IMR-90 (cell line): ENCODE measurements at regions not wholly inside any gene's neighbourhood (a gene's known extent, or its start where the extent isn't known, plus 50 kb on each side); places are given as distances from the start of the nearest gene placed in this dataset.

Source experiments
- ATAC-seq: fragments of 200-7000 bp; cut with Tn5 transposase; 2 replicates; pipeline ENCODE4 v1.9.1; 2020; ENCODE audit warnings: low read depth, mild to moderate bottlenecking, moderate library complexity
- BruUV-seq: library from RNA; stranded (reverse); fragments of 400-500 nt; replicated peaks from 2 replicates; lab custom pipeline; 2021; lab: Mats Ljungman, UMichigan
- CTCF ChIA-PET: fragments of 300-600 bp; formaldehyde crosslinking; extraction: SDS; loops from one replicate; lab custom pipeline; 2021; ENCODE audit warnings: antibody characterized with exemption; lab: Yijun Ruan, JAX
- POLR2A ChIA-PET: fragments of 300-600 bp; sonication (Branson Sonifier 250); formaldehyde crosslinking; loops from one replicate; lab custom pipeline; 2022; ENCODE audit warnings: antibody characterized with exemption; ENCODE audit not compliant: unreplicated experiment; lab: Charles Lee
- DNase-seq: peaks from one replicate; pipeline ENCODE4 v3.0.0; 2013
- H2AFZ ChIP-seq: replicated peaks from 2 replicates; pipeline ENCODE3; 2013; ENCODE audit warnings: low read length, mild to moderate bottlenecking; ENCODE audit not compliant: poor library complexity
- H2AK5ac ChIP-seq: 2 replicates; pipeline ENCODE4 v1.6.1; 2013; ENCODE audit warnings: low read depth, low read length, inconsistent platforms
- H2AK9ac ChIP-seq: replicated peaks from 2 replicates; pipeline ENCODE3; 2013; ENCODE audit warnings: mild to moderate bottlenecking, low read depth, low read length, moderate library complexity; ENCODE audit not compliant: poor library complexity
- H2BK120ac ChIP-seq: 2 replicates; pipeline ENCODE4 v1.6.1; 2013; ENCODE audit warnings: low read depth, low read length, inconsistent platforms
- H2BK15ac ChIP-seq: 3 replicates; pipeline ENCODE4 v1.6.1; 2013; ENCODE audit warnings: low read depth, low read length, inconsistent platforms
- H2BK20ac ChIP-seq: 2 replicates; pipeline ENCODE4 v1.6.1; 2013; ENCODE audit warnings: low read depth, mild to moderate bottlenecking, inconsistent platforms, low read length, moderate library complexity
- H2BK5ac ChIP-seq: 2 replicates; pipeline ENCODE4 v1.6.1; 2013; ENCODE audit warnings: mild to moderate bottlenecking, low read depth, low read length, inconsistent platforms; ENCODE audit not compliant: poor library complexity, severe bottlenecking
- H3K14ac ChIP-seq: replicated peaks from 2 replicates; pipeline ENCODE4 v1.6.1; 2013; ENCODE audit warnings: low read depth, low read length, inconsistent platforms
- H3K18ac ChIP-seq: 2 replicates; pipeline ENCODE4 v1.6.1; 2013; ENCODE audit warnings: low read depth, low read length, control low read depth
- H3K23ac ChIP-seq: 2 replicates; pipeline ENCODE4 v1.6.1; 2013; ENCODE audit warnings: low read depth, low read length, inconsistent platforms
- H3K27ac ChIP-seq: 2 replicates; pipeline ENCODE4 v1.5.1; 2013; ENCODE audit warnings: mild to moderate bottlenecking, control low read depth, low read length; ENCODE audit not compliant: insufficient read depth
- H3K27me3 ChIP-seq: 2 replicates; pipeline ENCODE4 v1.6.1; 2013; ENCODE audit warnings: low read length; ENCODE audit not compliant: control insufficient read depth, insufficient read depth
- H3K36me3 ChIP-seq: 2 replicates; pipeline ENCODE4 v1.6.1; 2013; ENCODE audit warnings: low read length, mixed read lengths; ENCODE audit not compliant: control insufficient read depth, insufficient read depth
- H3K4ac ChIP-seq: 2 replicates; pipeline ENCODE4 v1.6.1; 2013; ENCODE audit warnings: low read depth, low read length, inconsistent platforms
- H3K4me1 ChIP-seq: 2 replicates; pipeline ENCODE4 v1.6.1; 2013; ENCODE audit warnings: low read length, mixed read lengths; ENCODE audit not compliant: control insufficient read depth, insufficient read depth
- H3K4me2 ChIP-seq: 2 replicates; pipeline ENCODE4 v1.6.1; 2013; ENCODE audit warnings: low read depth, mild to moderate bottlenecking, control low read depth, low read length, moderate library complexity
- H3K4me3 ChIP-seq: 2 replicates; pipeline ENCODE4 v1.5.1; 2013; ENCODE audit warnings: low read depth, mild to moderate bottlenecking, control low read depth, low read length, moderate library complexity; ENCODE audit not compliant: insufficient read depth
- H3K56ac ChIP-seq: 2 replicates; pipeline ENCODE4 v1.6.1; 2013; ENCODE audit warnings: low read length, inconsistent platforms; ENCODE audit not compliant: insufficient read depth; ENCODE audit errors: extremely low read depth
- H3K79me1 ChIP-seq, 2 experiments: 2 replicates each; pipeline ENCODE4 v1.6.1; 2013; ENCODE audit warnings: low read length in 2 of 2, inconsistent platforms in 1 of 2, low read depth in 1 of 2
- H3K9ac ChIP-seq: 2 replicates; pipeline ENCODE4 v1.6.1; 2013; ENCODE audit warnings: low read depth, low read length, control low read depth
- H3K9me1 ChIP-seq: 2 replicates; pipeline ENCODE4 v1.6.1; 2013; ENCODE audit warnings: low read length, inconsistent platforms; ENCODE audit not compliant: insufficient read depth
- H3K9me3 ChIP-seq: 2 replicates; pipeline ENCODE4 v1.6.1; 2013; ENCODE audit warnings: low read length; ENCODE audit not compliant: control insufficient read depth, insufficient read depth
- H4K20me1 ChIP-seq: 2 replicates; pipeline ENCODE4 v1.6.1; 2013; ENCODE audit warnings: low read length, inconsistent platforms; ENCODE audit not compliant: insufficient read depth
- H4K5ac ChIP-seq: 2 replicates; pipeline ENCODE4 v1.6.1; 2013; ENCODE audit warnings: mild to moderate bottlenecking, low read depth, low read length, control low read depth
- H4K8ac ChIP-seq, 2 experiments: 2 replicates each; pipeline ENCODE4 v1.6.1; 2013; ENCODE audit warnings: low read depth in 2 of 2, low read length in 2 of 2, control low read depth in 1 of 2, inconsistent platforms in 1 of 2
- H4K91ac ChIP-seq: 2 replicates; pipeline ENCODE4 v1.6.1; 2013; ENCODE audit warnings: low read depth, low read length, inconsistent platforms; ENCODE audit not compliant: insufficient read depth
- BHLHE40 ChIP-seq: fragments of 150-350 bp; IDR thresholded peaks from 2 replicates; pipeline ENCODE4 v1.6.1; 2016; ENCODE audit warnings: mild to moderate bottlenecking, low read depth, low read length
- CEBPB ChIP-seq: IDR thresholded peaks from 2 replicates; pipeline ENCODE4 v1.6.1; 2012; ENCODE audit warnings: low read depth, low read length, improper control_type of control experiment
- FOS ChIP-seq: fragments of 150-350 bp; IDR thresholded peaks from 2 replicates; pipeline ENCODE4 v1.6.1; 2016; ENCODE audit warnings: low read depth, low read length
- MXI1 ChIP-seq: IDR thresholded peaks from 2 replicates; pipeline ENCODE4 v1.6.1; 2012; ENCODE audit warnings: low read depth, mild to moderate bottlenecking, low read length, moderate library complexity, borderline replicate concordance
- NFE2L2 ChIP-seq: fragments of 150-350 bp; IDR thresholded peaks from 2 replicates; pipeline ENCODE4 v1.6.1; 2016; ENCODE audit warnings: low read depth, mild to moderate bottlenecking, low read length
- POLR2A ChIP-seq: IDR thresholded peaks from 2 replicates; pipeline ENCODE4 v1.6.1; 2012; ENCODE audit warnings: mild to moderate bottlenecking, low read depth, low read length
- SMC3 ChIP-seq: fragments of 150-350 bp; IDR thresholded peaks from 2 replicates; pipeline ENCODE4 v1.6.1; 2016; ENCODE audit warnings: low read depth, mild to moderate bottlenecking, antibody characterized with exemption, low read length, moderate library complexity
- WGBS, 2 experiments: methylation state at CpG; one replicate each; pipeline versions ENCODE4 v1.1.5 to v1.1.7; 2013; ENCODE audit warnings: missing lambda C conversion rate in 2 of 2; ENCODE audit not compliant: insufficient read length in 1 of 2; ENCODE audit errors: extremely low coverage in 2 of 2; 5-methylcytosine and 5-hydroxymethylcytosine counted together
- dilution Hi-C: fragments of 300-500 bp; cut with HindIII; formaldehyde crosslinking; loops from one replicate; pipeline ENCODE4 v1.14.3; 2018; ENCODE audit warnings: low sequenced_read_pairs; ENCODE audit not compliant: unreplicated experiment
- in situ Hi-C: fragments of 300-500 bp; cut with MboI; formaldehyde crosslinking; loops from 3 replicates; pipeline ENCODE4 v1.14.3; 2019; ENCODE audit warnings: low sequenced_read_pairs, inconsistent platforms, mixed read lengths
- intact Hi-C: fragments of 100-400 bp; cut with micrococcal nuclease; formaldehyde crosslinking; loops from 2 replicates; pipeline ENCODE4 v1.10.0; 2022

DNA sequence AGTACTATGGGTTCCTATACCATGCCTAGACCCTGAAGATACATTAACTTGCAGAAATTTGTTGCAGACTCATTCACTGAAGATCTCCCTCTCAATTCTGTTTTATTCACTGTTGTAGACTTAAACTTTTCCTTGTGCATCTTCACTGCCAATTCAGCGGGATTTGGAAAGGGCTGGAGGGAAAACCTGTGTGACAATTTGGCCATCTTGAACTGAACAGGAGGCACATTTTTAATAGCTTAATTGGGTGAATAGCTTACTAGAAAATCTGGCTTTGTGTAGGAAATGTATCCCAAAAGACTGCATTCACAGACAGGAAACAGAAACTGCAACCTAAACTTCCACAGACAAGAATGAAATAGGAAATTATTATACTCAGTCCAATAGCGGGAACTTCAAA lies 512.3 kb downstream of the XIRP2 start:
- Histone ChIP-seq H3K4me3 (no peak overlapping the region), H2AK5ac (no peak overlapping the region), H4K8ac (no peak overlapping the region), H3K14ac (no peak overlapping the region), H3K18ac (no peak overlapping the region), H3K9me1 (no peaks in the 10 kb centered on the region), H3K4me1 (no peaks in the 10 kb centered on the region), H2BK15ac (no peak overlapping the region), H3K9me3 (no peaks in the 10 kb centered on the region), H2AFZ (no peak overlapping the region), H2AK9ac (no peak overlapping the region), H2BK20ac (no peak overlapping the region), H3K27me3 (no peaks in the 10 kb centered on the region), H4K91ac (no peak overlapping the region), H3K4me2 (no peak overlapping the region), H4K5ac (no peak overlapping the region), H2BK5ac (no peak overlapping the region), H3K56ac (no peak overlapping the region), H3K27ac (no peak overlapping the region), H3K36me3 (no peaks in the 10 kb centered on the region), H3K9ac (no peak overlapping the region), H4K20me1 (no peaks in the 10 kb centered on the region), H3K23ac (no peak overlapping the region), H3K79me1 (no peaks in the 10 kb centered on the region), H3K4ac (no peak overlapping the region), H2BK120ac (no peak overlapping the region)
- no peak for ATAC-seq
- BruUV-seq = no TSS peak
- no peak for TF ChIP-seq FOS
- no peak for TF ChIP-seq MXI1
- no peak for TF ChIP-seq CEBPB
- no peak for TF ChIP-seq POLR2A
- TF ChIP-seq SMC3 = no peak
- no peak for TF ChIP-seq BHLHE40
- TF ChIP-seq NFE2L2 = no peak
- intact Hi-C loops = no loop called here
- ChIA-PET POLR2A (no interaction called here), CTCF (no interaction called here)
- no CpG with 5 or more reads among the region's 2 CpGs for WGBS, 2 experiments
- in situ Hi-C loops = no loop called here
- no peak for DNase-seq
- dilution Hi-C loops = no loop called here
